Activated CD4-positive, alpha-beta memory T cell treated with anti-CD3 and anti-CD28 coated beads, Interleukin-2, amount 10 ng/mL, durations not matched to agents 7 days and 5 days (primary cell): ENCODE measurements at regions not wholly inside any gene's neighbourhood (a gene's known extent, or its start where the extent isn't known, plus 50 kb on each side); places are given as distances from the start of the nearest gene placed in this dataset.

Experiments used
- CTCF ChIA-PET: fragments of 350-600 bp; sonication (Branson Sonifier 250); formaldehyde crosslinking; loops from one replicate; lab custom pipeline; 2021; ENCODE audit warnings: antibody characterized with exemption, inconsistent platforms; lab: Charles Lee
- POLR2A ChIA-PET: fragments of 350-600 bp; sonication (Branson Sonifier 250); formaldehyde crosslinking; loops from one replicate; lab custom pipeline; 2021; ENCODE audit warnings: antibody characterized with exemption; lab: Charles Lee
- DNase-seq: peaks from one replicate; pipeline ENCODE4 v3.0.0-alpha.2; 2020
- H3K27ac Mint-ChIP-seq: one replicate; pipeline ENCODE4 v1.8.0; 2021; ENCODE audit warnings: mild to moderate bottlenecking, mixed read lengths
- H3K27me3 Mint-ChIP-seq: one replicate; pipeline ENCODE4 v1.8.0; 2021; ENCODE audit warnings: mixed read lengths
- H3K36me3 Mint-ChIP-seq: one replicate; pipeline ENCODE4 v1.8.0; 2021; ENCODE audit warnings: low read depth, mixed read lengths
- H3K4me1 Mint-ChIP-seq: one replicate; pipeline ENCODE4 v1.8.0; 2021; ENCODE audit warnings: mixed read lengths
- H3K4me3 Mint-ChIP-seq: one replicate; pipeline ENCODE4 v1.8.0; 2021; ENCODE audit warnings: mild to moderate bottlenecking, mixed read lengths
- H3K9me3 Mint-ChIP-seq: one replicate; pipeline ENCODE4 v1.8.0; 2021; ENCODE audit warnings: mixed read lengths

DNA sequence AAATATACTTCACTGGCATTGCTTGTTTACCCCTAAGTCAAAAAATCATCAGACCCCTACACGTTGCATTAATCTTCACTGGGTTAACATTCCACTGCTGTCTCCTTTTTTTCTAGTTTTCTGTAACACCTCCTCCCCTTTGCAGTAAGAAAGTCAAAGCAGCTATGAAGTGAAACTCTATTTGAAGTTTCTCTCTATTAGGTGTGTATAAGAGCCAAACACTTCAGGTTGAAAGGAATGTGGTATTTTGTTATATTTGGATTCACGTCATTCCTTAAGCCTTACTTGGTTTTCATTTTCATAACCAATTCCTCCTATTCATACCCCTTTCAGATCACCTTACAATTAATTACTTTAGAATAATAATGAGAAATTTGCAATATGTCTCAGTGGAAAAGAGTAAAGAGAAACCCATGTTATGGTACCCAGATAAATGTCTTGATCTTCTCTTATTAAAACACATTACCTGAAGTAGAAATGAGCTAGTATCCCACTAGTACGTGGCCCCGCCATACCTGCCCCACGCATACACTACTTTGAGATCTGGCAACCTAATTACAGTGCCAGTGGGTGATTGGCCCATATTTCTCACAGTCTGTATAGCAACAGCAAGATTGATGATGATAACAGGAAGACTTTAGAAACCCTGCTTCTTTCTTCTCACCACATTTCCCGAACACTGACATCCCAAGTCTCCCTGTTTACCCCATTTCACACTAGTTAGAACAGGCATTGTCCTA lies 236.4 kb upstream of the RGS6 start:
- Mint-ChIP-seq H3K36me3 (peaks cover 58% of the 10 kb centered on the region), H3K9me3 (no peaks in the 10 kb centered on the region), H3K4me1 (peaks cover 32% of the 10 kb centered on the region), H3K27ac (no peak overlapping the region), H3K27me3 (no peaks in the 10 kb centered on the region), H3K4me3 (no peak overlapping the region)
- DNase-seq, result no peak
- POLR2A ChIA-PET, result no interaction called here
- CTCF ChIA-PET, result no interaction called here

DNA sequence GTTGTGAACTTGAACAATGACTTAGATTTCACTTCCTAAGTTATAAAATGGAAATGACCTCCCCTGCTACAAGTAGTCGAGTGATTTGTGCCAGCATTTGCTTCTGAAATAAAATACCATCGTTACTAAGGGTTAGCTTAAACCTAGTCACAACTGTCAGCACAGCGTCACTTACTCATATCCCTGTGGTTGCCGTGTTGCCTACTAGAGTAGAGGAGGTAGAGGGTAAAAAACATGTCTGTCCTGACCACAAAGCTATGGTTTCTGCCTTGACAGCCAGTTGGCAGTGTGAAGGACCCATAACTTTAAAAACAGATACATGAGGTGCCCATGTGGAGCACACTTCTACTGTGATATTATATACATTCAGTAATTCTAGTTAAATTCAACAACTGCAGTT lies 234.2 kb upstream of the RGS6 start:
- H3K36me3 Mint-ChIP-seq, result peaks cover 56% of the 10 kb centered on the region
- ChIA-PET CTCF (no interaction called here), POLR2A (interaction anchor here (1.1 kb wide), 1 partner anchor 143 kb away, joined by 3 read pairs; no protein-coding TSS in a partner anchor)

DNA sequence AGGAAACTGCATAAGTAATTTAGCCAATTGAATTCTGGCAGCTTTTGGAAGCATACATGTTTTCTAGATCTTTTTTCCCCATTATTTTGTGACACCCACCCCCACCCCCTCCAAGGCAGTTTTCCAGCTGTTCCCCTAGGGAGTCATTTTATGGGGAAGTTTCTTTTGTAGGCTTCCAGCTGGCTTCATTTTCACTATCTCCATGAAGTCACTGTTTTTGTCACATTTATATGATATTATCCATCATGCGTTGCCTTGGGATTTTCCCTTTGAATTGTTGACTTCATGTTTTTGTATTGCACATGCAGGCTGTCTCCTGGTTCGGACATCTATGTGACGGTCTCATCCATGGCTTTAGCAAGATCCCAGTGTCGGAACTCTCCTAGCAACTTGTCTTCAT lies 233.6 kb upstream of the RGS6 start:
- CTCF ChIA-PET, result no interaction called here
- Mint-ChIP-seq H3K9me3 (no peaks in the 10 kb centered on the region), H3K27me3 (no peaks in the 10 kb centered on the region), H3K4me3 (no peak overlapping the region), H3K36me3 (peaks cover 59% of the 10 kb centered on the region), H3K4me1 (peaks cover 53% of the 10 kb centered on the region), H3K27ac (no peak overlapping the region)
- no peak for DNase-seq
- POLR2A ChIA-PET, result interaction anchor here (0.7 kb wide), 1 partner anchor 143 kb away, joined by 3 read pairs; no protein-coding TSS in a partner anchor

More for the DNA sequence above, 234.2 kb upstream of the RGS6 start:
- peak; percentile 26 for DNase-seq
- no peaks in the 10 kb centered on the region for H3K9me3 Mint-ChIP-seq
- H3K4me1 Mint-ChIP-seq, result peaks cover 54% of the 10 kb centered on the region
- peak overlapping the region; percentile 55 for H3K27ac Mint-ChIP-seq
- H3K4me3 Mint-ChIP-seq, result no peak overlapping the region
- no peaks in the 10 kb centered on the region for H3K27me3 Mint-ChIP-seq

DNA sequence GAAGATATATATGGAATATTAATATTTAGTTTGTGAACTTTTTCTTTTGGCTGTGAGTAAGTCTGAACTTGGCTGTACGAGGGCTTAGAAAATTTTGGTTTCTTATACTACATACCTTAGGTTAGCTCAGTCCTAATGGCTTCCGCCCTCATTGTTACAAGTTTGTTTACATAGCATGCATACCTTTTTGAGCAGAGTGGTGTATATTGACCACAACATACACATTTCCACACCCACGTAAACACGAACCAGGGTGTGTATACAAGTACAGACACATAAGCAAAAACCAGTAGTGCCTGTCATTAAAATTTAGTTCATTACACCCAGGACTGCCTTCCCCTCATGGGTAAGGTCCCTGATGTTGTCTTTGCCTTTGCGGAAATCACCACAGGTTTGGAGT lies 230.2 kb upstream of the RGS6 start:
- Mint-ChIP-seq H3K36me3 (peaks cover 56% of the 10 kb centered on the region), H3K4me1 (peaks cover 47% of the 10 kb centered on the region), H3K27ac (peak overlapping the region; percentile 76), H3K27me3 (no peaks in the 10 kb centered on the region), H3K4me3 (no peak overlapping the region), H3K9me3 (no peaks in the 10 kb centered on the region)
- ChIA-PET CTCF (no interaction called here), POLR2A (interaction anchor here (0.6 to 1.8 kb wide), 7 partner anchors 9 to 559 kb away, joined by 3 to 5 read pairs (median 3); no protein-coding TSS in a partner anchor)
- no peak for DNase-seq

DNA sequence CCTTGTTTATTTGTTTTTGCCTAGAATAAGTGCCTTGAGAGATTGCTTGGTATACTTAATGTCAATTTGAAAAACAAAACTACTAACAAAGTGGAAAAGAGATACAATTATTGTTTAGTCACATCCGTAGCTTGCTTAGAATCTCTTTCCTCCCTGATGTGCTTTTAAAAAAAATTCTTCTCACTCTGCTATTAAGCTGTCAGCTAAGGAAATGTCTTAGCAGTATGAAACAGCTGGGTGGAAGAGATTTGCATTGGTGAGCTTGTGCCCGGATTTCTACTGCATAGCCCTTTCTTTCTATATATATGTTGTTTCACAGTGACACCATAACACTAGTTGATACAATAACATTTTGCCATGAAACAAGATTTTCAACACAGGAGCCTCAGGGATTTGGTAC lies 229.4 kb upstream of the RGS6 start:
- POLR2A ChIA-PET, result interaction anchor here (1.0 to 1.8 kb wide), 5 partner anchors 12 to 560 kb away, joined by 3 to 5 read pairs (median 3); no protein-coding TSS in a partner anchor
- H3K4me3 Mint-ChIP-seq, result peak overlapping the region; percentile 5
- peak overlapping the region; percentile 0 for H3K27ac Mint-ChIP-seq
- H3K27me3 Mint-ChIP-seq, result no peaks in the 10 kb centered on the region
- CTCF ChIA-PET, result interaction anchor here (0.5 kb wide), 1 partner anchor 734 kb away, joined by 3 read pairs; no protein-coding TSS in a partner anchor
- H3K9me3 Mint-ChIP-seq, result no peaks in the 10 kb centered on the region
- H3K36me3 Mint-ChIP-seq, result peaks cover 58% of the 10 kb centered on the region
- no peak for DNase-seq
- peaks cover 40% of the 10 kb centered on the region for H3K4me1 Mint-ChIP-seq

DNA sequence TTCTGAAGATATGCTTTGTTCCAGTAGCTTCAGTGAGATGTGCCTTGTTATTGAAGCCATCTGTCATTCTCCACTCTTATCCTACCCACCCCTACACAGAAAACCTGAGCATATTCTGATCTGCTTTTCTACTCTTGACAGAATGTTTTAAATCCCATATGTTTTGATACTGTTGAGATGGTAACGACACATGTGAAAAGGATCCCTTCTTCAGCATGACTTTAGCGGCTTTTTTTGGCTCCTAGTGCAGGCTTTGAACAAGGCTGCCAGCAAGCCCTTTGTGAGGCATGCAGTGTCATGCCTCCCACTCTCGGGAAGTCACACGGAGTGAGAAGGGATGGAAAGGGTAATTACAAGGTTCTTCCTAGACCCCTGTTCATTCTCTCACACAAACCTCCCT lies 228.8 kb upstream of the RGS6 start:
- no peak for DNase-seq
- peaks cover 35% of the 10 kb centered on the region for H3K4me1 Mint-ChIP-seq
- no peak overlapping the region for H3K27ac Mint-ChIP-seq
- no peaks in the 10 kb centered on the region for H3K27me3 Mint-ChIP-seq
- H3K4me3 Mint-ChIP-seq, result no peak overlapping the region
- no peaks in the 10 kb centered on the region for H3K9me3 Mint-ChIP-seq
- POLR2A ChIA-PET, result interaction anchor here (1.0 to 1.5 kb wide), 2 partner anchors 304 to 384 kb away, joined by 3 read pairs; no protein-coding TSS in a partner anchor
- H3K36me3 Mint-ChIP-seq, result peaks cover 54% of the 10 kb centered on the region
- CTCF ChIA-PET, result interaction anchor here (0.5 kb wide), 1 partner anchor 733 kb away, joined by 3 read pairs; no protein-coding TSS in a partner anchor

DNA sequence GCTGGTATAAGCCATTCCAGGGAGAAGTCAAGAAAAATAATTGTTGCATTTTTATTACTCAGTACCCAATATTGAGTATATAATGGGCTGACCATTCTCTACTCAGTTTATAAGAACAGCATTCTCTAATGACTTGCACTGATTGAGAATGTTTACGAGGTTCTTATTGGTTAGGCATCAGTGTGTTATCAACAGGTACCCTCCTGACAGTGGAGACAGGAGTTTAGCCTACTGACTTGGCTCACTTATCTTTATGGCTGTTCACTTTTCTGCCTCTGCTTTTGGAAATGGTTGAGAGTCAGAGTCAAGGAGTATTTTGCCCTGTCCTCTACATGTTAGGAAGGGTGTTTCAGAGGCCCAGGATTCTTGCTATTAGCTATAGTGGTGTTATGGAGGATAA lies 228.0 kb upstream of the RGS6 start:
- no peak overlapping the region for H3K27ac Mint-ChIP-seq
- DNase-seq, result no peak
- peaks cover 52% of the 10 kb centered on the region for H3K36me3 Mint-ChIP-seq
- H3K27me3 Mint-ChIP-seq, result no peaks in the 10 kb centered on the region
- H3K4me3 Mint-ChIP-seq, result no peak overlapping the region
- H3K4me1 Mint-ChIP-seq, result peaks cover 32% of the 10 kb centered on the region
- POLR2A ChIA-PET, result no interaction called here
- no peaks in the 10 kb centered on the region for H3K9me3 Mint-ChIP-seq
- CTCF ChIA-PET, result no interaction called here

DNA sequence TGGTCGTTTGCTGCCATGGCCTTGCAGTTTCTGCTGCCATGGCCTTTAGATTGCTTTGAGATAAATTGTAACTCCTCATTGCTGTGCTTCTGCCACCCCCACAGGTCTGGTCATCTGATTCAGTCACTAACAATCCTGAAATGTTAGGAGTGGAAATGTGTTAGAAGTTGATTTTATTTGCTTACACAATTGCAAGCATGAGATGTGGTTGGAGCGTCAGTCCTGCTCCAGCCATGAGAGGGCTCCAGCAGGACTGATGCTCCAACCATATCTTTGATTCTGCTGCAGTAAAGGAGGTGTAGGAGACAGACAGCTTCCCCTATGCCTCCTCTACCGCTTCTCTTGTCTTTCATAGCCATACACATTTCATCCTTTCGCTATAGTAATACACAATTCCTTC lies 226.8 kb upstream of the RGS6 start:
- POLR2A ChIA-PET, result no interaction called here
- H3K4me3 Mint-ChIP-seq, result no peak overlapping the region
- H3K27me3 Mint-ChIP-seq, result no peaks in the 10 kb centered on the region
- H3K9me3 Mint-ChIP-seq, result no peaks in the 10 kb centered on the region
- peaks cover 50% of the 10 kb centered on the region for H3K36me3 Mint-ChIP-seq
- H3K4me1 Mint-ChIP-seq, result peaks cover 27% of the 10 kb centered on the region
- H3K27ac Mint-ChIP-seq, result no peak overlapping the region
- CTCF ChIA-PET, result no interaction called here
- DNase-seq, result no peak

DNA sequence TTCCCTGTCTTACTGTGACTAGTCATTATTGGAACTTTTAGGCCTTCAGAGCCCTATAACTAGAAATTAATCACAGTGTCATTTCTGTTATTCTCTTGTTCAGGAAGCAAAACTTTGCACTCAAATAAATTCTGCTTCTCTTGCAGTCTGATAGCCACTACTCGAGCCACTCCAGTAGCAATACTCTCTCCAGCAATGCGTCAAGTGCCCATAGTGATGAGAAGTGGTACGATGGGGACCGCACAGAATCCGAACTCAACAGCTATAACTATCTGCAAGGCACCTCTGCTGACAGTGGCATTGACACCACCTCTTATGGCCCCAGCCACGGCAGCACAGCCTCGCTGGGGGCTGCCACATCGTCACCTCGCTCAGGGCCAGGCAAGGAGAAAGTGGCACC lies 223.2 kb upstream of the RGS6 start:
- Mint-ChIP-seq H3K27ac (no peak overlapping the region), H3K36me3 (peaks cover 51% of the 10 kb centered on the region), H3K9me3 (no peaks in the 10 kb centered on the region), H3K27me3 (no peaks in the 10 kb centered on the region), H3K4me3 (no peak overlapping the region), H3K4me1 (peaks cover 25% of the 10 kb centered on the region)
- ChIA-PET POLR2A (no interaction called here), CTCF (no interaction called here)
- no peak for DNase-seq

DNA sequence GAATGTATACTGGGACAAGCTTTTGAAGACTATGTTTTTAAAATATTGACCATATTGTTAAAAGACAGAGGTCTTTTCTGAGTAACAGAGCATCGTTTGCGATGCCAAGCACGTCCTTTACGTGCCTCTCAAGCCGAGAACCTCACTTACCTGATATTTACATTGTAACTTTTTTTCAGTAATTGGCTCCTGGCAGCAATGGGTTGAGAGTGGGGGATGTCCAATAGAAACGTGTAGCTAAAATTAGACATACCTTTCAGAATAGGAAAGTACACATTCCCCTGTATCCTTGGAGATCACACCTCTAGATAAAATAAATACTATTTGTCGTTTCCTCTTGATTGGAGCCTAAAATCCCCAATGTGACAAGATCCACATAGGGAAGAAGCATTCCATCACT lies 222.2 kb upstream of the RGS6 start:
- DNase-seq, result no peak
- POLR2A ChIA-PET, result no interaction called here
- CTCF ChIA-PET, result no interaction called here
- peaks cover 53% of the 10 kb centered on the region for H3K36me3 Mint-ChIP-seq
- H3K4me3 Mint-ChIP-seq, result no peak overlapping the region
- peaks cover 25% of the 10 kb centered on the region for H3K4me1 Mint-ChIP-seq
- H3K9me3 Mint-ChIP-seq, result no peaks in the 10 kb centered on the region
- H3K27me3 Mint-ChIP-seq, result no peaks in the 10 kb centered on the region
- H3K27ac Mint-ChIP-seq, result no peak overlapping the region

DNA sequence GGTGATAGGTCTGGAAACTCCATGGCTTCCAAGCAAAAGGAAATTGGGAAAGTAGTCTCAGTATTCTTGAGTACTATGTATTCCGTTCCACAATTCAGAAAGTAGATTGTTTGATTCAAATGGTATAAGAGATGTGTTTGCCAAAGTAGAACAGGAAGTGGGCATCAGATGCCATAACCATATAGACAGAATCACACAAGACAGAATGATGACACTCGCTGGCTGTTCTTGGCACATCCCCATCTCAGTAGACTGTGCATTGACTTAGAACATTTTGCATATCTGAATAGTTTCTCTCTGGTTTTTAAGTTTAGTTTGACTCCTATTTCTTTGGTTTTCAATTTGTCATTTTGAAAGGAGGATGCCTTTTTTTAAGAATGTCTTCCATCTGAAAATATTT lies 221.1 kb upstream of the RGS6 start:
- no peak for DNase-seq
- H3K36me3 Mint-ChIP-seq, result peaks cover 52% of the 10 kb centered on the region
- H3K27me3 Mint-ChIP-seq, result no peaks in the 10 kb centered on the region

DNA sequence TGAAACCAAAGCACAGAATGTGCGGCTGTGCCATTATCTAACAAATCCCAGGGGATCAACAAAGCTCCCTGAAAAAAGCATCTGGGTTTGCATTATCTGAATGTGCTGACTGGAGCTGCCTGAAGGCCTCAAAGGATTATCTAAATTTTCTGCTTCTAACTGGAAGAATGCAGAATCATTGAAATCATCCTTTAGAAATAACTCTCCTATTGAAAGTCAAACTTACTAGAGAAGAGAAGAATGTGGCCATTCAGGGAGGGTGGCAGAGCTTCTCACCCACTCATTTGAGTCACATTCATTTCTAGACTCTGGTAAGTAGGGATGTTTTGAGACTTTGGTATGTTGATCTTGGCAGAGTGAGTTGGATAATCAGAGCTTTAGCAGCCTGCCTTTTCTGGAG lies 220.6 kb upstream of the RGS6 start:
- no peaks in the 10 kb centered on the region for H3K9me3 Mint-ChIP-seq
- ChIA-PET CTCF (interaction anchor here (0.8 kb wide), 1 partner anchor 41 kb away, joined by 3 read pairs; no protein-coding TSS in a partner anchor), POLR2A (interaction anchor here (1.1 kb wide), 1 partner anchor 10 kb away, joined by 3 read pairs; no protein-coding TSS in a partner anchor)
- H3K27ac Mint-ChIP-seq, result no peak overlapping the region
- no peaks in the 10 kb centered on the region for H3K27me3 Mint-ChIP-seq
- peaks cover 25% of the 10 kb centered on the region for H3K4me1 Mint-ChIP-seq
- no peak for DNase-seq
- H3K4me3 Mint-ChIP-seq, result no peak overlapping the region
- peaks cover 55% of the 10 kb centered on the region for H3K36me3 Mint-ChIP-seq

More for the DNA sequence above, 221.1 kb upstream of the RGS6 start:
- no peaks in the 10 kb centered on the region for H3K9me3 Mint-ChIP-seq
- H3K4me1 Mint-ChIP-seq, result peaks cover 25% of the 10 kb centered on the region
- no peak overlapping the region for H3K4me3 Mint-ChIP-seq
- CTCF ChIA-PET, result interaction anchor here (0.7 to 1.0 kb wide), 2 partner anchors 9 to 573 kb away, joined by 3 to 4 read pairs; no protein-coding TSS in a partner anchor
- POLR2A ChIA-PET, result interaction anchor here (1.1 kb wide), 1 partner anchor 9 kb away, joined by 3 read pairs; no protein-coding TSS in a partner anchor
- peak overlapping the region; percentile 41 for H3K27ac Mint-ChIP-seq

DNA sequence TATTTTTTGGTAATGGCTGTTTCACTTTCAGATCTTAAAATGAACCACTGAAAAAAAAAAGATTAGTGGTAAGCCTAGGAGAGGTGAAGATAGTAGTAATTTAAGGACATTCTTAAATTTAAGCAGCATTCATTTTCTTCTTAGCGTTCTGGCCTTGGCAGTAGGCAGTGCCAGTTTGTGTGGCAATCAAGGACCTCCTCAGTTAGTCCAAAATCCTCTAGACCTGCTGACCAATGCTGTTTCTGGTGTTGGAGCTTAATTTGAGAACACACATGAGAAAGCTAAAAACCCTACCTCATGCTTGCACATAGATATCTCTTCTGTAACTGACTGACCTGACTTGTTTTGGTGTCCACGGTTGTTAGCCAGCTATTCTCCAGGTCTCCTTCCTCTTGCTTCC lies 219.8 kb upstream of the RGS6 start:
- ChIA-PET CTCF (interaction anchor here (0.8 to 1.2 kb wide), 2 partner anchors 40 to 142 kb away, joined by 3 read pairs; no protein-coding TSS in a partner anchor), POLR2A (interaction anchor here (1.3 kb wide), 1 partner anchor 391 kb away, joined by 4 read pairs; no protein-coding TSS in a partner anchor)
- Mint-ChIP-seq H3K27ac (no peak overlapping the region), H3K4me1 (peaks cover 25% of the 10 kb centered on the region), H3K4me3 (no peak overlapping the region), H3K36me3 (peaks cover 62% of the 10 kb centered on the region), H3K9me3 (no peaks in the 10 kb centered on the region), H3K27me3 (no peaks in the 10 kb centered on the region)
- DNase-seq, result no peak
